Thoracic aorta (tissue), 2 donors: ENCODE measurements at regions not wholly inside any gene's neighbourhood (a gene's known extent, or its start where the extent isn't known, plus 50 kb on each side); places are given as distances from the start of the nearest gene placed in this dataset.

Source experiments
- ATAC-seq: fragments of 150-250 bp; one replicate; pipeline ENCODE4 v1.8.0; 2017; ENCODE audit warnings: low read depth; ENCODE audit not compliant: insufficient number of reproducible peaks, low FRiP score
- DNase-seq: peaks from one replicate; pipeline ENCODE4 v3.0.0-alpha.2; 2020; ENCODE audit warnings: low spot score
- H3K27ac ChIP-seq, 2 donors: fragments of 200-600 bp; sonication (generic); 1 replicate in 1 of 2; 2 replicates in 1 of 2; pipeline ENCODE4 v1.5.1; 2016; ENCODE audit warnings: mild to moderate bottlenecking in 2 of 2, moderate library complexity in 2 of 2
- H3K27me3 ChIP-seq: fragments of 200-600 bp; sonication (generic); replicated peaks from 2 replicates; pipeline ENCODE4 v1.6.0; 2016; ENCODE audit warnings: mild to moderate bottlenecking; ENCODE audit not compliant: insufficient read depth
- H3K36me3 ChIP-seq: fragments of 200-600 bp; sonication (generic); one replicate; pipeline ENCODE4 v1.5.1; 2016
- H3K4me1 ChIP-seq, 2 donors: fragments of 200-600 bp; sonication (generic); 1 replicate in 1 of 2; 2 replicates in 1 of 2; pipeline versions ENCODE4 v1.5.1 to v1.6.0; 2016; ENCODE audit warnings: low read depth in 2 of 2, mild to moderate bottlenecking in 1 of 2; ENCODE audit not compliant: control insufficient read depth in 1 of 2
- H3K4me3 ChIP-seq: fragments of 200-600 bp; sonication (generic); 2 replicates; pipeline ENCODE4 v1.5.1; 2016; ENCODE audit warnings: mild to moderate bottlenecking
- H3K9me3 ChIP-seq: fragments of 200-600 bp; sonication (generic); 2 replicates; pipeline ENCODE4 v1.5.1; 2016
- TF ChIP-seq, protein P1 (sequence below): fragments of 200-600 bp; sonication (generic); IDR thresholded peaks from one replicate; pipeline ENCODE4 v1.5.1; 2019; ENCODE audit warnings: antibody characterized with exemption

DNA sequence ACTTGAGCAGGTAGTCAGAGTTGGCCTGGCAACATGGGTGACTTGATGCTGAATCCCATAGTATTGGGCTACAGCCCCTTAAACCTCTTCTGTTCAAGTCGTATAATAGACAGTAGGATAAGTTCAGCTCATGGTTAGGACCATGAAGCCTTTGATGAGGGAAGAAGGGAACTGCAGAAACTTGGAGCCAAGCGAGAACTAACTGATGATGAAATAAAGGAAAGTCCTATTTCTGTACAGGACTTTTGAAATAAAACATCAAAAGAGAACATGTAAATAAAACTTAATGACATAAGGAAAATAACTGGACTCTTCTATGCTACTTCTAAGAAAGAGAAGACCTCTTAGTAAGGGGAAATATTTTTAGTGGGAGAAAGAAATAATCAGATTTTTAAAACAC, 51.2 kb upstream of the UGP2 start:
- ATAC-seq, result no peak
- no peaks in the 10 kb centered on the region for H3K9me3 ChIP-seq
- H3K27ac ChIP-seq, result peak overlapping the region in 1 of 2 donors; percentile 37
- TF ChIP-seq, protein P1, sequence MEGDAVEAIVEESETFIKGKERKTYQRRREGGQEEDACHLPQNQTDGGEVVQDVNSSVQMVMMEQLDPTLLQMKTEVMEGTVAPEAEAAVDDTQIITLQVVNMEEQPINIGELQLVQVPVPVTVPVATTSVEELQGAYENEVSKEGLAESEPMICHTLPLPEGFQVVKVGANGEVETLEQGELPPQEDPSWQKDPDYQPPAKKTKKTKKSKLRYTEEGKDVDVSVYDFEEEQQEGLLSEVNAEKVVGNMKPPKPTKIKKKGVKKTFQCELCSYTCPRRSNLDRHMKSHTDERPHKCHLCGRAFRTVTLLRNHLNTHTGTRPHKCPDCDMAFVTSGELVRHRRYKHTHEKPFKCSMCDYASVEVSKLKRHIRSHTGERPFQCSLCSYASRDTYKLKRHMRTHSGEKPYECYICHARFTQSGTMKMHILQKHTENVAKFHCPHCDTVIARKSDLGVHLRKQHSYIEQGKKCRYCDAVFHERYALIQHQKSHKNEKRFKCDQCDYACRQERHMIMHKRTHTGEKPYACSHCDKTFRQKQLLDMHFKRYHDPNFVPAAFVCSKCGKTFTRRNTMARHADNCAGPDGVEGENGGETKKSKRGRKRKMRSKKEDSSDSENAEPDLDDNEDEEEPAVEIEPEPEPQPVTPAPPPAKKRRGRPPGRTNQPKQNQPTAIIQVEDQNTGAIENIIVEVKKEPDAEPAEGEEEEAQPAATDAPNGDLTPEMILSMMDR, result no peak
- H3K36me3 ChIP-seq, result no peaks in the 10 kb centered on the region
- H3K4me3 ChIP-seq, result peak overlapping the region; percentile 9
- H3K4me1 ChIP-seq, result peaks cover 28 to 45% of the 10 kb centered on the region in 2 donors
- no peak for DNase-seq
- no peaks in the 10 kb centered on the region for H3K27me3 ChIP-seq

DNA sequence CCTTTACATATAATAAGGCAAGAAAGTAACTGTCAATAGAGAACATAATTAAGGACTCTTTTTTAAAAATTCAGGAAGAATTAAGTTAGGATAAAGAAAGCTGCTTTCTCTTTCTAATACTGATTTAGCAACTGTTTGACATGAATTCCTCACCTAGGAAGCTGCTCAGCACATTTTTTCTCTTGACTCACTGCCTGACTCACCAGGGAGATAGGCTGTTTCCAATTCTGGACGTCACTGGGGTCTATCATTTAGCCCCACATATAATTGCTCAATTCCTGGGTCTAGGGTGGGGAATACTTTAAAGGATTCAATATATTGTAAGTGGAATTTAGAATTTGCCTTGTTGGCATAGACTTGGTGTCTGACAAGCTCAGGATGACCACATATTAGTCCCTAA, 50.8 kb upstream of the UGP2 start:
- peaks cover 28 to 45% of the 10 kb centered on the region in 2 donors for H3K4me1 ChIP-seq
- H3K27me3 ChIP-seq, result no peaks in the 10 kb centered on the region
- H3K27ac ChIP-seq, result peak overlapping the region in 1 of 2 donors; percentile 37
- H3K9me3 ChIP-seq, result no peaks in the 10 kb centered on the region
- DNase-seq, result no peak
- ATAC-seq, result peak; percentile 64
- TF ChIP-seq, protein P1, result no peak
- no peaks in the 10 kb centered on the region for H3K36me3 ChIP-seq
- H3K4me3 ChIP-seq, result peak overlapping the region; percentile 9

DNA sequence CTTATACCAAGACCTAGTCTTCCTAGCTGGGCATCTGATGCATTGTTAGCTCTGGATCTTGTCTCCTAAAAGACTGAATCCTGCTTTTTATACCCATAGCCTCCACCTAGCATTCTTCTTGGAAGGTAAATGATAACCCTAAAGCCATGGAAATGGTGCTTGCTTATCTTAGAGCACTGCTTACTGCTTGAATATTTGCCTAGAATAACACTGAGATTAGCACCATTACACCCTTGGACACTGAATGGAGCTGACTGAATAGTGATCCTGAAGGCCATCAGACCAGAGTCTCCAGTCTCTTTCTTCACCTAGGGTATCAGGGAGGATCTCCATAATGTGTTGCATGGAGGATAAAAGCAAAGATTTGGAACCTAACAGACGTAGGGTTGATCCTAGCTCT, 50.3 kb upstream of the UGP2 start:
- ATAC-seq (no peak), DNase-seq (no peak)
- Histone ChIP-seq H3K4me3 (peak overlapping the region; percentile 9), H3K27me3 (no peaks in the 10 kb centered on the region), H3K4me1 (peaks cover 28 to 48% of the 10 kb centered on the region in 2 donors), H3K27ac (peak overlapping the region in 1 of 2 donors; percentile 19), H3K9me3 (no peaks in the 10 kb centered on the region), H3K36me3 (no peaks in the 10 kb centered on the region)
- TF ChIP-seq, protein P1, result no peak
